ENCODE measurements at regions not wholly inside any gene's neighbourhood (a gene's known extent, or its start where the extent isn't known, plus 50 kb on each side); places are given as distances from the start of the nearest gene placed in this dataset.

DNA sequence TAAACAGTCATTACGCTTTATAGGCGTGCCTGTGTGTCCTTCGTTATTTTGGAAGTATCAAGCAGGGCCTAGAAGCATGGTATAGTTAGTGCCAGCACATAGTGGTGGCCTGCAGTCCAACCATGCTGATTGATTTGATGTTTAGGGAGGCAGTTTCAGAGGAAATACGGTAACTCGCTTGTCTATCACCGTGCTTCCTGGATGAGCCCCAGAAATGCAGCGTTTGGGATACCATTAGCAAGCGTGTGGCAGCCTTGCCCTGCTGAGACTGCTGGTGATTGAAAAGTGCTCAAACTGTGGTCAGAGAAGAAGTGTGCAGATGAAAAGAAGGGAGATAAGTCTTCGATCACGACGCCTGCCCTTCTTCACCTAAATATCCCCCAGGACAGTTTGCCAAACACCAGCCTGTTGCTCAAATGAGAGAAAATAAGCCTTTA lies 158.4 kb downstream of the CHIC2 start:
- Histone ChIP-seq H3K36me3 (no peaks in the 10 kb centered on the region), H3K27ac (peak overlapping the region; percentile 25 to 43), H3K4me1 (ENCODE audit: control insufficient read depth in 1 of 2, low read depth in 2 of 2) (peaks cover 0 to 43% of the 10 kb centered on the region in 2 donors), H3K4me3 (peak overlapping the region; percentile 61), H3K9me3 (no peaks in the 10 kb centered on the region), H3K27me3 (replicated peaks; ENCODE audit: insufficient read depth) (no peaks in the 10 kb centered on the region)
- ATAC-seq (ENCODE audit: insufficient number of reproducible peaks, low FRiP score, low read depth) (no peak), DNase-seq (ENCODE audit: low spot score) (no peak)
- no peak for TF ChIP-seq CTCF (IDR thresholded peaks at IDR 0.05)

GRCh38 chr4:53905276-53905940 lies 159.0 kb downstream of the CHIC2 start:
- ATAC-seq (ENCODE audit: insufficient number of reproducible peaks, low FRiP score, low read depth) = no peak
- no peaks in the 10 kb centered on the region for H3K36me3 ChIP-seq
- DNase-seq (ENCODE audit: low spot score) = no peak
- no peak overlapping the region for H3K27ac ChIP-seq
- peaks cover 4 to 47% of the 10 kb centered on the region in 2 donors for H3K4me1 ChIP-seq (ENCODE audit: control insufficient read depth in 1 of 2, low read depth in 2 of 2)
- no peaks in the 10 kb centered on the region for H3K27me3 ChIP-seq (replicated peaks; ENCODE audit: insufficient read depth)
- no peak for TF ChIP-seq CTCF (IDR thresholded peaks at IDR 0.05)
- H3K9me3 ChIP-seq = no peaks in the 10 kb centered on the region
- H3K4me3 ChIP-seq = peak overlapping the region; percentile 61

DNA sequence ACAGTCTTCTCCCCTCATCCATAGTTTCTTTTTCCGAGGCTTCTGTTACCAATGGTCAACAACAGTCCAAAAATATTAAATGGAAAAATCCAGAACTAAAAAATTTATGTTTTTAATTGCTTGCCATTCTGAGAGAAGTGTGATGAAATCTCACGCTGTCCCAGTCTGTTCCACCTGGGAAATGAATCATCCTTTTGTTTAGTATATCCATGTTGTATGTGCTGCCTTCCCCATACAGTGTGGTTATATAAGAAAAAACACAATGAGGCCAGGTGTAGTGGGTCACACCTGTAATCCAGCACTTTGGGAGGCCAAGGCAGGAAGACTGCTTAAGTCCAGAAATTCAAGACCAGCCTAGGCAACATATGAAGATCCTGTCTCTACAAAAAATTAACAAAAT lies 161.6 kb downstream of the CHIC2 start:
- Histone ChIP-seq H3K36me3 (no peaks in the 10 kb centered on the region), H3K4me1 (ENCODE audit: control insufficient read depth in 1 of 2, low read depth in 2 of 2) (peaks cover 4 to 47% of the 10 kb centered on the region in 2 donors), H3K27me3 (replicated peaks; ENCODE audit: insufficient read depth) (no peaks in the 10 kb centered on the region), H3K4me3 (no peak overlapping the region), H3K27ac (no peak overlapping the region), H3K9me3 (no peaks in the 10 kb centered on the region)
- TF ChIP-seq CTCF (IDR thresholded peaks at IDR 0.05) = no peak
- DNase-seq (ENCODE audit: low spot score) = no peak
- no peak for ATAC-seq (ENCODE audit: insufficient number of reproducible peaks, low FRiP score, low read depth)

DNA sequence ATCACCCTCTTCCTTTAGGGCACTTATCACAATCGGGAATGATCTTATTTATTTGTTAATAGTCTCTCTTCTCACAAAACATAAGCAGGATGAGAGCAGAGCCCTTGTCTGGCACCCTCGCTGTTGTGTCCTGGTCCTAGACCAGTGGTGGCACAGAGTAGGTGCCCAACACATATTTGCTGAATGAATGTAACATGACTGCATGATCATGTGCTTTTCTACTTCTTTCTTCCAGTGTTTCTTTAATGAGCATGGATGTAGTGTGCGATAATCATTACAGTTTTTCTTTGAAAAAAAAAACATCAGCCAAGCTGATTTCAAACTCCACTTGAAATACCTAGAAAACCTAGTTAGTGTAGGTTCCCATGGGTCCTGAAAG lies 164.1 kb downstream of the CHIC2 start:
- no peak for DNase-seq (ENCODE audit: low spot score)
- ATAC-seq (ENCODE audit: insufficient number of reproducible peaks, low FRiP score, low read depth) = peak; percentile 73
- Histone ChIP-seq H3K36me3 (no peaks in the 10 kb centered on the region), H3K4me1 (ENCODE audit: control insufficient read depth in 1 of 2, low read depth in 2 of 2) (peaks cover 4 to 27% of the 10 kb centered on the region in 2 donors), H3K4me3 (peak overlapping the region; percentile 27), H3K27me3 (replicated peaks; ENCODE audit: insufficient read depth) (no peaks in the 10 kb centered on the region), H3K9me3 (no peaks in the 10 kb centered on the region), H3K27ac (peak overlapping the region; percentile 52 to 61)
- no peak for TF ChIP-seq CTCF (IDR thresholded peaks at IDR 0.05)

GRCh38 chr4:53899586-53900270 lies 164.7 kb downstream of the CHIC2 start:
- peak overlapping the region; percentile 52 to 61 for H3K27ac ChIP-seq
- ATAC-seq (ENCODE audit: insufficient number of reproducible peaks, low FRiP score, low read depth) (peak; percentile 31), DNase-seq (ENCODE audit: low spot score) (no peak)
- H3K4me1 ChIP-seq (ENCODE audit: control insufficient read depth in 1 of 2, low read depth in 2 of 2) = peaks cover 4 to 29% of the 10 kb centered on the region in 2 donors
- TF ChIP-seq CTCF (IDR thresholded peaks at IDR 0.05) = no peak
- H3K4me3 ChIP-seq = peak overlapping the region; percentile 27
- no peaks in the 10 kb centered on the region for H3K9me3 ChIP-seq
- no peaks in the 10 kb centered on the region for H3K27me3 ChIP-seq (replicated peaks; ENCODE audit: insufficient read depth)
- no peaks in the 10 kb centered on the region for H3K36me3 ChIP-seq
